ENCODE measurements at regions not wholly inside any gene's neighbourhood (a gene's known extent, or its start where the extent isn't known, plus 50 kb on each side); places are given as distances from the start of the nearest gene placed in this dataset.

DNA sequence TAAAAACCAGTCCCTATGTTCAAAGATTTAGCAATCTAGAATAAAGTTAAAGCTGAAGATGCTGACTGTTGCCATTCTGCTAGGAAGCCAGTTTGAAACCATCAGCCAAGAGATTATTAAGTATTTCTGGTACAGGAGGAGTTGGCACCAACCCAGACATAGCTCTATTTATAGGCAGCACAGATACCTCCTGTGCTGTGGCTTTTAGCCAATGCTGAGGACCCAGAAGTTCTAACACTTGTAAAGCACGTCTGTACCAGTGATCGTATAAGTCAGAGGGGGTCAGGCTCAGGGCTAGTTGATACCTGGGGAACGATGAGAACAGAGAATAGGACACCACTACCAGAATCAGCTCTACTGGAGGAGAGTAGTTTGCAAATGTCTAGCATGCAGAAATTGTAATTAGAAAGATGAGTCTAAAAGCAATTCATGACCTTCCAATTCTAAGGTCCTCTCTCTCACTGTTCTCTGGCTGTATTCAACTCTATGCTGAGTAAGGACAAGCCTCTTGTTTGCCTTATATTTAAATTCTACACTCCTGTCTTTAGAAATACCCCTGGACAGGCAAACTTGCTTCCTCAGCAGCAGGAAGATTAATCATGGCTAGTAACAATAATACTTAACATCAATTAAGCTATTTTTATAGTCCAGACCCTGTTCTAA is 96.8 kb upstream of the PALMD start:
- no peak for TF ChIP-seq CTCF (IDR thresholded peaks at IDR 0.05)
- TF ChIP-seq EP300 (IDR thresholded peaks at IDR 0.05): no peak

Data from suprapubic skin (tissue), 3 donors.